Activated CD8-positive, alpha-beta memory T cell treated with anti-CD3 and anti-CD28 coated beads, Interleukin-2, amount 10 ng/mL, durations not matched to agents 7 days and 5 days (primary cell): ENCODE measurements at regions not wholly inside any gene's neighbourhood (a gene's known extent, or its start where the extent isn't known, plus 50 kb on each side); places are given as distances from the start of the nearest gene placed in this dataset.
"Not testable (repeated sequence)": the region's sequence is repeated elsewhere in the genome, so short reads cannot be mapped to it uniquely, and the experiment has no call there.

ENCODE experiments used
- ATAC-seq: fragments of 150-1000 bp; cut with Tn5 transposase; one replicate; pipeline ENCODE4 v1.10.0; 2021; ENCODE audit warnings: moderate library complexity
- CTCF ChIA-PET: fragments of 350-600 bp; sonication (Branson Sonifier 250); formaldehyde crosslinking; loops from one replicate; lab custom pipeline; 2021; ENCODE audit warnings: antibody characterized with exemption; lab: Charles Lee
- DNase-seq: peaks from one replicate; pipeline ENCODE4 v3.0.0-alpha.2; 2020
- H3K27ac Mint-ChIP-seq: one replicate; pipeline ENCODE4 v1.8.0; 2021; ENCODE audit warnings: mild to moderate bottlenecking, mixed read lengths
- H3K27me3 Mint-ChIP-seq: one replicate; pipeline ENCODE4 v1.8.0; 2021; ENCODE audit warnings: mixed read lengths
- H3K36me3 Mint-ChIP-seq: one replicate; pipeline ENCODE4 v1.8.0; 2021; ENCODE audit warnings: mild to moderate bottlenecking, mixed read lengths
- H3K4me1 Mint-ChIP-seq: one replicate; pipeline ENCODE4 v1.8.0; 2021; ENCODE audit warnings: mixed read lengths
- H3K4me3 Mint-ChIP-seq: one replicate; pipeline ENCODE4 v1.8.0; 2021; ENCODE audit warnings: mild to moderate bottlenecking, moderate library complexity, mixed read lengths
- H3K9me3 Mint-ChIP-seq: one replicate; pipeline ENCODE4 v1.8.0; 2022; ENCODE audit warnings: low read depth, mixed read lengths

DNA sequence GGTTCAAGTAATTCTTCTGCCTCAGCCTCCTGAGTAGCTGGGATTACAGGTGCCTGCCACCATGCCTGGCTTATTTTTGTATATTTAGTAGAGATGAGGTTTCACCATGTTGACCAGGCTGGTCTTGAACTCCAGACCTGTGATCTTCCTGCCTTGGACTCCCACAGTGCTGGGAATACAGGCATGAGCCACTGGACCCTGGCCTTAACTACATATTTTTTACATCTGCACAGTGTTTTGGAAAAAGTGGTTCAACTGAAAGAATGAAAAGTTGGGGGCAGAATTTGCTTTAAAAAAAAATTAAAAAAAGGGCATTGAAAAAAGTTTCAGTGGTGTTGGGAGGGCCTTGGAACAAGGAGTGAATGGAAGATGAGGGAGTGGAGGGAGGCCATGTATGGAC is 88.9 kb upstream of the TPTE start:
- CTCF ChIA-PET, ATAC-seq, H3K27me3 Mint-ChIP-seq, DNase-seq, H3K27ac Mint-ChIP-seq, H3K36me3 Mint-ChIP-seq, H3K4me1 Mint-ChIP-seq, H3K4me3 Mint-ChIP-seq, H3K9me3 Mint-ChIP-seq: not testable (repeated sequence)

DNA sequence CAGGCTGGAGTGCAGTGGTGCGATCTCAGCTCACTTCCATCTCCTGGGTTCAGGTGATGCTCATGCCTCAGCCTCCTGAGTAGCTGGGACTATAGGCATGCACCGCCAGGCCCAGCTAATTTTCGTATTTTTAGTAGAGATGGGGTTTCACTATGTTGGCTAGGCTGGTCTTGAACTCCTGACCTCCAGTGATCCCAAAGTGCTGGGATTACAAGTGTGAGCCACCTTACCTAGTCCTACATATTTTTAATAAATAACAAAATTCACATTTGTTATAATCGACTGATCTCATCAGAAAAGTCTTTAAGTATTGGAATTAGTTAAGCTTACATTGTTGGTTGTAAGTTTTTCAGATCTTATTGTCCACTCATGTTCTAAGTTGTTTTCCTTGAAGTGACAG is 83.4 kb upstream of the TPTE start:
- H3K4me1 Mint-ChIP-seq, ATAC-seq, H3K36me3 Mint-ChIP-seq, H3K27ac Mint-ChIP-seq, H3K4me3 Mint-ChIP-seq, DNase-seq, CTCF ChIA-PET, H3K9me3 Mint-ChIP-seq, H3K27me3 Mint-ChIP-seq: not testable (repeated sequence)

DNA sequence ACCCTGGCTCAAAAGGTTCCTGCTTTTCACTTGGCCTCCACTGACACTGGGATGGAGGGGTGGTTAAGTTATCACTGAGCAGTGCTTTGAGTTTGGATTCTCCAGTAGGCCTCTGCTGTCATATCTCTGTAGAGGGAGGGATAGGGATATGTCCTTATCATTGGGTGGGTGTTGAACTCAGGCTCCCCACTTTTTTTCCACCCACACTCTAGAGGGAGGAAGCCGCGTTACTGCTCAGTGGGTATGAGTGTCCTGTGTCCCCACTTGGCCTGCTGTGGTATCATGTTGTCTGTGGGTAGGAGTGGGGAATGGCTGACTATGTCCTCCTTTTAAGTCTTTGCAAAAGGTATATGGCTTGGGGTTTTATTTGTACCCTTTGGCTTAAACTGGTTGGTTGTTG is 80.7 kb upstream of the TPTE start:
- H3K4me1 Mint-ChIP-seq, H3K36me3 Mint-ChIP-seq, DNase-seq, H3K27me3 Mint-ChIP-seq, ATAC-seq, H3K27ac Mint-ChIP-seq, H3K9me3 Mint-ChIP-seq, CTCF ChIA-PET, H3K4me3 Mint-ChIP-seq: not testable (repeated sequence)

DNA sequence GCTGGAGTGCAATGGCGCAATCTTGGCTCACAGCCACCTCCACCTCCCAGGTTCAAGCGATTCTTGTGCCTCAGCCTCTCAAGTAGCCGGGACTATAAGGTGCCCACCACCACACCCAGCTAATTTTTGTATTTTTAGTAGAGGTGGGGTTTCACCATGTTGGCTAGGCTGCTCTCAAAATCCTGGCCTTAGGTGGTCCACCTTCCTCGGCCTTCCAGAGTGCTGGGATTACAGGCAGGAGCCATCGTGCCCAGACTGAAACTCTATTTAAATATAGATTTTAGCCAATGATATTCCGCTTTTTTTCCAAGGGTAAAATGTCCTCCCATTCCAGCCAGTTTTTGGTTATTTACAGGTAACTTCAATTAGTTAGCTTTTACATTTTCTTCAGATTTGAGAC is 79.4 kb upstream of the TPTE start:
- DNase-seq, H3K27me3 Mint-ChIP-seq, H3K4me3 Mint-ChIP-seq, H3K36me3 Mint-ChIP-seq, CTCF ChIA-PET, ATAC-seq, H3K27ac Mint-ChIP-seq, H3K9me3 Mint-ChIP-seq, H3K4me1 Mint-ChIP-seq: not testable (repeated sequence)

DNA sequence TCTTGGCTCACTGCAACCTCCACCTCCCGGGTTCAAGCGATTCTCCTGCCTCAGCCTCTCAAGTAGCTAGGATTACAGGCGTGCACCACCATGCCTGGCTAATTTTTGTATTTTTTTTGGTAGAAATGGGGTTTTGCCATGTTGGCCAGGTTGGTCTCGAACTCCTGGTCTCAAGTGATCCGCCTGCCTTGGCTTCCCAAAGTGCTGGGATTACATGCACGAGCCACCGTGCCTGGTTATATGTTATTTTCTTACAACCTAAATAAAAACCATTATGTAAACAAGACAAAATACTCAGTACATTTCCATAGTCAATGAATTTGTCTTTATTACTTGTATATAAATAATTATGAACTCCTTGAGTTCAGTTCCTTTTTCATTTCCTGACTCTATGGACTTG is 75.7 kb upstream of the TPTE start:
- H3K4me1 Mint-ChIP-seq, H3K27ac Mint-ChIP-seq, DNase-seq, H3K4me3 Mint-ChIP-seq, ATAC-seq, CTCF ChIA-PET, H3K9me3 Mint-ChIP-seq, H3K36me3 Mint-ChIP-seq, H3K27me3 Mint-ChIP-seq: not testable (repeated sequence)

DNA sequence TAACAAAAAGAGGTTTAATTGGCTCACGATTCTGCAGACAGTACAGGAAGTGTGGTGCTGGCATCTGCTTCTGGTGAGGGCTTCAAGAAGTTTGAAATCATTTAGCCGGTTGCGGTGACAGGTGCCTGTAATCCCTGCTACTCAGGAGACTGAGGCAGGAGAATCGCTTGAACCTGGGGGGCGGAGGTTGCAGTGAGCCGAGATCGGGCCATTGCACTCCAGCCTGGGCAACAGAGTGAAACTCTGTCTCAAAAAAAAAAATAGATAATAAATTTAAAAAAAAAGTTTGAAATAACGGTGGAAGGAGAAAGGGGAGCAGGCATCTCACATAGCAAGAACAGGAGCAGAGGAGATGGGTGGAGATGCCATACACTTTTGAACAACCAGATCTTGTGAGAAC is 71.9 kb upstream of the TPTE start:
- H3K27ac Mint-ChIP-seq, ATAC-seq, H3K27me3 Mint-ChIP-seq, CTCF ChIA-PET, H3K36me3 Mint-ChIP-seq, H3K4me3 Mint-ChIP-seq, H3K4me1 Mint-ChIP-seq, DNase-seq: not testable (repeated sequence)
- peaks cover 17% of the 10 kb centered on the region for H3K9me3 Mint-ChIP-seq

DNA sequence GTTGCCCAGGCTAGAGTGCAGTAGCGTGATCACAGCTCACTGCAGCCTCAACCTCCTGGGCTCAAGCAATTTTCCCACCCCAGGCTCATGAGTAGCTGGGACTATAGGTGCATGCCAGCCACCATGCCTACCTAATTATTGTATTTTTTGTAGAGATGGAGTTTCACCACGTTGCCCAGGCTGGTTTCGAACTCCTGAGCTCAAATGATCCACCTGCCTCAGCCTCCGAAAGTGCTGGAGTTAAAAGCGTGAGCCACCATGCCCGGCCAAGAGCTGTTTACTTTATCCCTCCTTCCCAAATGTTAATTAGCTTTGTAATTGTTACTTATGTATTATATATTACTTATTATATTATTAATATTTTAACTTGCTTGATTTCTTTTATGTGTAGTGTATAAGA is 70.1 kb upstream of the TPTE start:
- H3K27me3 Mint-ChIP-seq, H3K27ac Mint-ChIP-seq, DNase-seq, ATAC-seq, CTCF ChIA-PET, H3K36me3 Mint-ChIP-seq, H3K4me3 Mint-ChIP-seq, H3K4me1 Mint-ChIP-seq: not testable (repeated sequence)
- peaks cover 11% of the 10 kb centered on the region for H3K9me3 Mint-ChIP-seq

DNA sequence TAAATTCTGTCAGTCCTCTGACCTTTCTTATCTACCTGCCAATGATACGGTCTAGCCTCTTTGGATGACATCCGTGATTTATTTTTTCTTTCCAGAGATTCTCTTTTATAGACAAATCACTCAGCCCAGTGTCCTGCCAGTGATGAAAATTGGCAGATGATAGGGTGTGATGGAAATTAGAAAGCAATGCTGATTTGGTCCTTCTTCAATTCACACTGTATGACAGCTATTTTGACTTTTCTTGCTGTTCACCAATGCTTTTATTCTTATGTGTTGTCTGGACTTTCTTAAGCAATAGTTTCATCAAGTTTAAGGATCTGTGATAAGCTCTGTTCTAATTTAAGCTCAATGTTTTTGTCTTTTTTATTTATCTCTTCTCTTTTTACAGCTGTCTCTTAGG is 63.6 kb upstream of the TPTE start:
- H3K27ac Mint-ChIP-seq, H3K36me3 Mint-ChIP-seq, H3K4me1 Mint-ChIP-seq, H3K9me3 Mint-ChIP-seq, H3K4me3 Mint-ChIP-seq, CTCF ChIA-PET, ATAC-seq, H3K27me3 Mint-ChIP-seq, DNase-seq: not testable (repeated sequence)

DNA sequence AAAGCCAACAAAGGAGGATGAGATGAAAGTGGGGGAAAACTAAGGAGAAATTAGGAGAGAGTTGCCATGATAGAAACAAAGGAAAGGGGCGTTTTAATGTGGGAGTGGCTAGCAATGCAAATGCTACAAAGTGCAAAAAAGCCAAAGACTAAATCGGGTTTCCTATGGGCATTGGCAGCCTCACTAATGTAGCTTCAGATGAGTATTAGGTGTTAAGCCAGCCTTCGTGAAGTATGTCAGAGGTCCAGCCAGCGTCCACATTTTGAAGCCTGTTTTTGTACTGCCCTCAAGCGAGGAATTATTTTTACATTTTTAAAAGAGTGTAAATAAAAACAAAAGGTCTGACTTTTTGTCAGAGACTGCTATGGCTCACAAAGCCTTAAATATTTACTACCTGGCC is 60.4 kb upstream of the TPTE start:
- H3K27me3 Mint-ChIP-seq = not testable (repeated sequence)

DNA sequence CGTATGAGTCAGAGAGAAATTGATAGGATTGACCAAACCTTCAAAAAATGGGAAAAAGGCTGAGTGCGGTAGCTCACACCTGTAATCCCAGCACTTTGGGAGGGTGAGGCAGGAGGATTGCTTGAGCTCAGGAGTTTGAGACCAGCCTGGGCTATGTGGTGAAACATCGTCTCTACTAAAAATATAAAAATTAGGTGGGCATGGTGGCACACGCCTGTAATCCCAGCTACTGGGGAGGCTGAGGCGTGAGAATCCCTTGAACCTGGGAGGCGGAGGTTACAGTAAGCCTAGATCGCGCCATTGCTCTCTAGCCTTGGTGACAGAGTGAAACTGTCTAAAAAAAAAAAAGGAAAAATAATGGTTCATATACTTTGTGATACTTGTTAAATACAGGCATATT is 59.9 kb upstream of the TPTE start:
- H3K36me3 Mint-ChIP-seq, H3K9me3 Mint-ChIP-seq, H3K27me3 Mint-ChIP-seq, CTCF ChIA-PET, H3K4me1 Mint-ChIP-seq, H3K4me3 Mint-ChIP-seq, H3K27ac Mint-ChIP-seq, ATAC-seq, DNase-seq: not testable (repeated sequence)

More for the DNA sequence above, 60.4 kb upstream of the TPTE start:
- H3K36me3 Mint-ChIP-seq, H3K4me3 Mint-ChIP-seq, DNase-seq, H3K27ac Mint-ChIP-seq, ATAC-seq, H3K9me3 Mint-ChIP-seq, CTCF ChIA-PET, H3K4me1 Mint-ChIP-seq: not testable (repeated sequence)

DNA sequence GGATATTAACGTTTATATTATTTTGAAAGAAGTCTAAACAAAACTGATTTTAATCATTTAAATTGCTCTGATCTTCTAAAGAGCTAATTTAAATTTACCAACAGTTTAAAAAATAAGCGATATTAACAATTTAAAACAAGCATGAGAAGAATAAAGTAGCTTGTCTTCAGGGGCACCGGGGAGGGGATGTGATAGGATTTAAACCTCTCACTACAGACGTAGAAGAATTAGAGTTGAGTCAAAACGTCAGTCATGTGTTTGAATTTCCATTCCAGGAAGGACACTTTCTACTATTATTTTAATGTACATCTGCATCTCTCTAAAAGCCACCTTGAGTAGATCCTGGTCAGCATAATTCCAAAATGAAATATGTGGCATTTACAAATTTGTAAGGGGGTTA is 58.2 kb upstream of the TPTE start:
- no peak for ATAC-seq
- Mint-ChIP-seq H3K4me3 (no peak overlapping the region), H3K27ac (no peak overlapping the region), H3K4me1 (no peaks in the 10 kb centered on the region), H3K27me3 (no peaks in the 10 kb centered on the region), H3K36me3 (no peaks in the 10 kb centered on the region), H3K9me3 (no peaks in the 10 kb centered on the region)
- CTCF ChIA-PET = no interaction called here
- DNase-seq = no peak

DNA sequence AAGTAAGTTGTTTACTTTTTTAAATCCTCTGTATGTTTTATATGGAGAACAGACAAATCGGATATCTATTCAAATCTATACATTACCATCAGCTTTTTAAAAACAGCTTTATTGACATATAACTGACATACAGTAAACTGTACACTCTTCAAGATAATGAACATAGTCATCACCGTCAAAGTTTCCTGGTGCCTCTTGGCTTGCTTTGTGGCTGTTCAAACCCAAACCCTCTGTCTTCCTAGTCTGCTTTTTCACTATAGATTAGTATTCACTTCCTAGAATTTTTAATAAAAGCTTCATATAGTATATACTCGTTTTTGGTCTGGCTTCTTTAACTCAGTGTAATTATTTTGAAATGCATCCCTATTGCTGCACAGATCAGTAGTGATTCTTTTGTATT is 56.4 kb upstream of the TPTE start:
- Mint-ChIP-seq H3K36me3 (no peaks in the 10 kb centered on the region), H3K4me3 (no peak overlapping the region), H3K27ac (no peak overlapping the region), H3K27me3 (no peaks in the 10 kb centered on the region), H3K4me1 (no peaks in the 10 kb centered on the region), H3K9me3 (no peaks in the 10 kb centered on the region)
- DNase-seq = no peak
- no peak for ATAC-seq
- CTCF ChIA-PET = no interaction called here

DNA sequence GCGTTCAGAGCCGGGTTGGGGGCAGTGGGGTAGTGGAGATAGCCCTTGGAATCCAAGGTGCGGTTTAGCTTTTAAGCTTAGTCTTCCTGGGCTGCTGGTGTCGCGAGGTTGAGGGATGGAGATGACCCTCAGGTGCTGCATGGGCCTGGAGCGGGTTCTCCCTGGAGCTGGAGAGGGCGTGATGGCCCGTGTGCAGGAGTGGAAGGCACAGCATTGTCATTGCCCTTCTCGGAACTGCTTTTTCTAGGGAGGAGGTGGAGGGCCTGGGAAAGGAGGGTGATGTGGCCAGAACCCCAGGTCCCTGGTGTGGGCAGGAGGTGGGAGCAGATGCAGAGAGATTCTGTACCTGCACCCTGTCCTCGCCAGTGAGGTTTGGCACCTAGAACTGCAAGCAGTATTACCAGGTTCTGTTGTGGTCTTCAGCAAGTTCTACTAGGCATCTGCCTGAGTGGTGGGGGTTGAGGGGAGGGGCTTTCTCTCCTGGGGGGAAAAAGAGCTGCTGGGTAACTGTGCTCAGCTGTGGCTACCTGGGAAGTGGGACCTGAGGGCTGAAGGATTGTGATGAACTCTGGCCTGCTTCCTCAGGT is 55.8 kb upstream of the TPTE start:
- H3K36me3 Mint-ChIP-seq, DNase-seq, ATAC-seq, CTCF ChIA-PET, H3K27ac Mint-ChIP-seq, H3K27me3 Mint-ChIP-seq, H3K4me1 Mint-ChIP-seq, H3K4me3 Mint-ChIP-seq, H3K9me3 Mint-ChIP-seq: not testable (repeated sequence)

DNA sequence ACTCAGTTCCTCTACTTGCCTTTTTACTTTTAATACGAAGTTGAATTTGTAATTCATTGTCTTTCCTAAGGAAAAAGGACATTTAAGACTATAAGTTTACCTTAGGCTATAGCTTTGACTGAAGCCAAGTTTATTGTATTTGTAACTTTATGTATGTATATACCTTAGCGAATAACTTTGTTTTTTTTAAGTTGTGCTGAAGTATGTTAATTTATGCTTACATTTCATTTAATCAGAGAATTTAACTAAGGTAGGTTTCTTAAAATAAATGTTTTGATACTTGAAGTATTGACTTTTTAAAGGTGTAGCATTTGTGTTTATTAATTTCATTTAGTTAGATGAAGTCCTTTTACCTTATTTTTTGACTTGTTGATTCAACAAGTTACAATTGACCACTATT is 55.2 kb upstream of the TPTE start:
- no peak overlapping the region for H3K27ac Mint-ChIP-seq
- CTCF ChIA-PET = no interaction called here
- DNase-seq = no peak
- no peak overlapping the region for H3K4me3 Mint-ChIP-seq
- no peaks in the 10 kb centered on the region for H3K27me3 Mint-ChIP-seq
- ATAC-seq = no peak
- H3K4me1 Mint-ChIP-seq = no peaks in the 10 kb centered on the region
- no peaks in the 10 kb centered on the region for H3K9me3 Mint-ChIP-seq
- no peaks in the 10 kb centered on the region for H3K36me3 Mint-ChIP-seq
